Stimulated activated CD4-positive, alpha-beta T cell treated with anti-CD3 and anti-CD28 coated beads, Interleukin-15, amount 100 ng/mL, for 24 hours (primary cell): ENCODE measurements at regions not wholly inside any gene's neighbourhood (a gene's known extent, or its start where the extent isn't known, plus 50 kb on each side); places are given as distances from the start of the nearest gene placed in this dataset.

Experiments
- DNase-seq: peaks from one replicate; pipeline ENCODE4 v3.0.0-alpha.2; 2020

DNA sequence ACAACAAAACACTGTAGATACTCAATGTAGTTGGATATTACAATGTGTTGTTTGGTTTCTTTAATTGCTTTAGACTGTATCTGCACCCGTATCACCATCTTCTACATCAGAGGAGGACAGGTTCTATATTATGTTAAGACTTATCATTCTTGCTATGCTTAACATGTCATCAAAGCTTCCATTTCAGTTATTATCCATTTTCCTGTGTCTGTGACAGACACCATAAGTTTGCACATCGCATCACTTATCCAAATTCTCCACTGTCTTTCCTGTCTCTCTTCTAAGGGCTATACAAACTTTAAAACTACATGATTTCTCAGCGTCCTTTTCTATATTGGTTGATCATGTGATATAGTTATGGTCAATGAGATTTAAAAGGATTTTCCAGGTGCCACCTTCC is 719.0 kb downstream of the TBC1D32 start:
- DNase-seq = no peak

DNA sequence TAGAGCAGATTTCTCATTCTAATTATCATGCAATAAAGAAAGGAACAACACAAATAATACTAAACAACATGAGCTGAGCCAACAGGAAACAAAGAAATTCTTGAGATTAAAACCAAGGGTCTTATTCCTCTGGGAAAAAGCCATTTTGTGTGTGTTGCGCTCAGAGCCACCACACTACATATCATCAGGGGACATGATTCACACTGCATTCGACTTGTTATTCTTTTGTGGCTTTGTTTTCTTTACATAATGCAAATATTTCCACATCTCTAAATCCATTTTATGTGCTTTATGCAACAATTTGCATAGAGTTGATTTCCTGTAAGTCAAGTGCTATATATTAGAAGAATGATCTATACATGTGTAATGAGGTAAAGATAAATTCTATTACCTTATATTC is 719.6 kb downstream of the TBC1D32 start:
- DNase-seq = no peak

DNA sequence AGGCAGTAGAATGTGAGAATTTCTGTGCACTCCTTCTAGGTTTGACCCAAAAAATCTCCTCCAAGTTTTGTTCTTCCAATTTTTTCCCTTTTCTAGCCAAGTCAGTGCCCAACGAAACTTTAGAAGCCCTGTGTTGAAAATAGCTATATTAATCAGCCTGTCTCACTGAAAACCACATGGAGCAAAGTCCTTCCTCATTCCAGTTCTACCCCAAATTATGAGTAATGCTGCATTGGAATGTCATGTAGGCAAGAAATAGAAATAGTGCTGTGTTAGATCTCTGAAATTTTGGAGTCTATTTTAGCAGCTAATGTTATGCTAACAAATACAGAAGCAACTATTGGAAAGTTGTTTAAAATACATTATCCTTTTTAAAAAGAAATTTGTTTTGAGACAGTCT is 725.5 kb downstream of the TBC1D32 start:
- DNase-seq = no peak

GRCh38 chr6:120606743-120607142 is 727.5 kb downstream of the TBC1D32 start:
- DNase-seq = no peak

- no peak for DNase-seq
Measured at GRCh38 chr6:120604510-120604909, 729.8 kb downstream of the TBC1D32 start.

DNA sequence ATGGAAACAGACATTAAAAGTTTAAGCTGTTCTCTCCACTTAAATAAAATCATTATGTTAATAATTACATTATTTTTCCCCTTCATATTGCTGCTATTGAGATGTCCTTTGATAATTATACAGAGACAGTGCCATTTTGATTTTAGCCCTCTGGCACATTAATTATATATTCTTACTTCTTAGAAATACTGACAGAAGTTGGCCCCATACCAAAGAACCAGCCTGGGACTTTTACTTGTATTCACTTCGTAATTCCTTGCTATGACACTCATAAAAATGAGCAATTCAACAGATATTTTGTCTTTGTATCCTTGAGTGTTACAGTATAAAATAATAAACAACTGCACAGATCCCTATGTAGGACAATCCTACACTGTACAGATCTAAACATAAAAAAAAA is 743.7 kb downstream of the TBC1D32 start:
- no peak for DNase-seq

- no peak for DNase-seq
Measured at GRCh38 chr6:120588424-120588823, 745.9 kb downstream of the TBC1D32 start.

GRCh38 chr6:120587381-120587780 is 746.9 kb downstream of the TBC1D32 start:
- DNase-seq = no peak

GRCh38 chr6:120584111-120584760 is 750.0 kb downstream of the TBC1D32 start:
- DNase-seq = no peak

GRCh38 chr6:120576061-120576460 is 758.2 kb downstream of the TBC1D32 start:
- no peak for DNase-seq

- no peak for DNase-seq
Measured at GRCh38 chr6:120569714-120570113, 764.6 kb downstream of the TBC1D32 start.

DNA sequence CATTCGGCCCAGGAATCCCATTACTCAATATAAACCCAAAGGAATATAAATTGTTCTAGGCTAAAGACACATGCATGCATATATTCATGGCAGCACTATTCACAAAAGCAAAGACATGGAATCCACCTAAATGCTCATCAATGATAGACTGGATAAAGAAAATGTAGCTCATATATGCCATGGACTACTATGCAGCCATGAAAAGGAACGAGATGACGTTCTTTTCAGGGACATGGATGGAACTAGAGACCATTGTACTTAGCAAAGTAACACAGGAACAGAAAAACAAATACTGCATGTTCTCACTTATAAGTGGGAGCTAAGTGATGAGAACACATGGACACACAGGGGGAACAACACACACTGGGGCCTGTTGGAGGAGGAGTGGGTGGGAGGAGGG is 769.5 kb downstream of the TBC1D32 start:
- DNase-seq = no peak

DNA sequence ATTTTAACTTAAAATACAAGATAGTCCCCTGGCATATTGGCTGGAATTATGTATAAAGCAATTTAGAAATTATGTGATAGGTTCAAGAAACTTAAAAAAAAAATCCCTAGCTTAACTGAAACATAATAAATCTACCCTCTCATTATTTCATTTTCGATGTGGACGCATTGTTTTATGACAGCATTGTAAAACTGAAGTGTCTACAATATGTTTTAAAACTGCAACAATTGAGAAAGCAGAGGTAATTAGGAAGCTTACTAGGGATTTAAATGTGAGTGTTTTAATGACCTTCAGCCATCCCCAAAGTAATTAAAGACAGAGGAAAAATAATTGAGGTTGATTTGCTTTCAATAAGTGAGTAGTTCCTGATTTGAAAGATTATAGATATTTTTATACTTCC is 776.0 kb downstream of the TBC1D32 start:
- DNase-seq = no peak

GRCh38 chr6:120557554-120557953 is 776.7 kb downstream of the TBC1D32 start:
- no peak for DNase-seq

DNA sequence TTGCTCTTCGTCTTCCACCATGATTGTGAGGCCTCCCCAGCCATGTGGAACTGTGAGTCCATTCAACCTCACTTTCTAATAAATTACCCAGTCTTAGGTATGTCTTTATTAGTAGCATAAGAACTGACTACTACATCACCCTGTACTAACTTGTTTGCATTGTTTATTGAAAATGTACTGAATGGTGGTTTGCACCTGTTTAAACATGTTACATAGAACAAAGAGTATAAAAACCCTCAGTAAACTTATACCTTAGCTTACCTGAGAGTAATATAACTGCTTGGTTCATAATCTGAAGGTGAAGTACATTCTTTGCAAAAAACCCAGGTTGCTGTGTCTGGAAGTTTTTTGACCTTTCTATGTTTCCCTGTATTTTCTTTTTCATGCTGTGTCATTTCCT is 777.8 kb downstream of the TBC1D32 start:
- no peak for DNase-seq

DNA sequence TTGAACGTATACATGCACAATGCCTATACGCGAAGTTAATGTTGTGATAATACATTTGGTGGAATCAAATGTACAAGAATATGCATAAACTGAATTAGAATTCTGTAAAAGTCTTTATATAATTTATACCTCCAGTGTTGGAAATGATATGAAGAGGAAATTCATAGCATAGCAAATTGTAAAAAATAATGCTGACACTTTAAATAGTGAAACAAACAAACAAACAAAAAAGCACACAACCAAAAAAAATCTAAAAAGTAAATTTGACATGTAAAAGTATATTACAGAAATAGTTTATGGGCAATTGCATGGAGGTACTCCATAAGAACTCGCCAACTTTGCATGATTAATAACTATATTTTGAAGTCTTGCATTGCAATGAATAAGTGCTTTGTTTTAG is 780.9 kb downstream of the TBC1D32 start:
- no peak for DNase-seq

DNA sequence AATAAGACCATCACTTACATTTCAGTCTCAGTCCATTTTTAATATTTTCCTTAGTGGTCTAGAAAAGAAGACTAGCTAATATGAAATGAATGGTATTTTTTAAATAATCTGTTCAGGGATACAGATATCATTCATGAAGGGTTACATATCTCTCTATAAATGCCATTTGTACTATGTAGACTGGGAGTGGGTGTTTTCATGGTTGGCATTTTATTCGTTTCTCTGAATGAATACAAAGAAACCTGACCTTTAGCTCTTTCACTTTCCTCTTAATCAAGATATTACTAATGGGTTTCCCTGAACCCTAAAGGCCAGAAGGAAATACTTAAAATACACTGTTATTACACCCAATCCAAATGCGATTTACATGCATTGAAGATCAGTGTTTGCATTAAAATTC is 788.9 kb downstream of the TBC1D32 start:
- DNase-seq = no peak

GRCh38 chr6:120534954-120535353 is 799.3 kb downstream of the TBC1D32 start:
- no peak for DNase-seq

- DNase-seq = no peak
Measured at GRCh38 chr6:120526576-120526975, 807.7 kb downstream of the TBC1D32 start.

DNA sequence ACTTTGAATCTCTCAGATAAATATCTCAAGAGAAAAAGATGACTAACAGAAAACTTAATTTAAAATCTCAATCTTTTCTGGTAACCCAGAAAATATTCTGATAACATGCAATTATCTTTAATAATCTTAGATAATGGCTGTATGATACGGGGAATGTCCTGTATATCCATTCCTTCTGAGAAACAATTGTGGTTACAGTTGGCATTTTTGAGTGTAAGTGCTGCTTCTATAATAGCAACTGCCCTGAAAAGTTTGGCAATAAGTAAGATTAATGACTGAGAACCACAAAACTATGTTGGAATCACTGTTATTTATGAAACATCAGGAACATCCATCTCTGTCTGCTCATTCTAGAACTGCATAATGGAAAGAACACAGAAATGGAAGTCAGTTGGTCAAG is 819.7 kb downstream of the TBC1D32 start:
- DNase-seq = no peak

DNA sequence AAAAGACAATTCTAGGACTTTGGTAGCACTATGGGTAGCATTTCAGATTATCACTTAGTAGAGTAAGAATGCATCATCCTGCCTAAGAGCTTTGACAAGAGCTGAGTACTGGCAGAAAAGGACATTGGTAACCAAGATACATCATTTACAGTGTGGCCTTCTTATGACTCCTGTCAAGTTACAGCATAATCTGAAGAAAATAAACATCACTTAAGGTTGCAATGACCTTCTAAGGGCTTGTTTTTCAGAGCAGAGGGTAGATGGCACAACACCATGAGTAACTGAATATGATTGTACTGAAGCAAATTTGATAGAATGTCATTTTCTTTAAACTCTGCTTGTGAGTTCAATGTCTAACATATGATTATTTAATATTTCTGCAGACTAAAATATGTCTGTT is 822.6 kb downstream of the TBC1D32 start:
- DNase-seq = no peak

DNA sequence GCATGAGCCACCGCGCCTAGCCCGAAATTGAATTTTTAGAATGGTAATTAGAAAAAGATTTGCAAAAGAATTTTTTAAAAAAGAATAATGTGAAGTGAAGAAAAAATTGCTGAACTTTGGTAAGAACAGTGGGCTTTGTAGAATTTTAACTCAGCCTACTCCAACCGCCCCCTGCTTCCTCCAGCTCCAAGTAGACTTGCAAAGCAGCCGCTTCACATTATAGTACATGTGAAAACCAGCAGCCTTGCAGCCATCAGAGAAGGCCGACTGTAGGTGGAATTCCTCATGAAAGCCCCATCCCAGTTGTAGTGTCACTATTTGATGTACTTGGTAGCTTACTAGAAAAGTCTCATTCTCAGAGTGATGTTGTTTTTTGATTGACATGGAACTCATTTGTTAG is 835.6 kb downstream of the TBC1D32 start:
- DNase-seq = no peak

DNA sequence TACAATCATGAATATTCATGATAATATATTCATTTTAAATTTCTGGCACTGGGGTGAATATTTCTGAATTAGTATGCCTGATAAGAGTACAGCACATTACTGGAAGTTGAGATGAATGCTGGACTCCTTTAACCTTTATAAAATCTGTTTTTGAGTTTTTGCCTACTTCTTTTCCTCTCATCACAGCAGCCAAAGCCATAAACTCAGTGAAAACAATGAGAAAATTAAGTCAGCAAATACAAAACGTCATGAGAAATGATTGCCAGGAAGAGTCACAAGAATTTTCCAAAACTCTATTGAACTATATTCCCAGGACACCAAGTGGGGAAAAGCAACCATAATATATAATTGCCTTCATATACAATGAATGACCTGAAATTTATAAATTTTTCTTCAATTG is 837.6 kb downstream of the TBC1D32 start:
- DNase-seq = no peak

DNA sequence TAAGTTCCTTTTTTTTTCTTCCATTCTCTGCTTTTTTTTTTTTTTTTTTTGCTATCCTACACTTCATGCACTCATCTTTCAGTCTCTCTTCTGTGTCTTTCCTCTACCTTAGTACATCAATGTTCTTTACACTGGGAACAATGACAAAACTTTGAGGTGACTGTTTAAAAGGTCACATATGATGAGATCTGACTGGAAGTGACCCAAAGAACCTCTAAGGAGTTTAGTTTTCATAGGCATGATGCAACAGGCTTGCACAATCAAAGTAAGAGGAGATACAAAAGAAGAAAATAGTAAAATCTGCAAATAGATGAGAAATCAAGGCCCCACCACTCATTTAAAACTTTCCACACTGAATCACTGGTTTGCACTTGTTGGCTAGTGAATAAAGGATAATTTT is 840.8 kb downstream of the TBC1D32 start:
- no peak for DNase-seq

DNA sequence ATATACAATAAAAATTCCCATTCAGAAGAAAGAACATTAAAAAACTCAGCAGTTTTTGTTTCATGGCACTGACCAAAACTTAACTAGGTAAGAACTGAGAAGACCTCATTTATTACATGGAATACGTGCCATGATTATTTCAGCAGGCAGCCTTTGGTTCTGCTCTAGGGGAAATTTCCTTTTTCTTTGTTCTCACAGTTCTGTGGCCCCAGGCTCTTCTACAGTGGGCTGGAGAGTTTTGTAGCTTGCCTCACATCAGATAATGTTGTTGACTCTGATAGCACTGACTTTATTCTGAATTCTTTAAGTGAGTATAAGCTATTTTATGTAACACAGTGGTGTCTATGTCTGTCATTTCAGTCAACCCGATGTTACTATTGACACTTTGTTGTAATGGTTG is 844.3 kb downstream of the TBC1D32 start:
- no peak for DNase-seq

DNA sequence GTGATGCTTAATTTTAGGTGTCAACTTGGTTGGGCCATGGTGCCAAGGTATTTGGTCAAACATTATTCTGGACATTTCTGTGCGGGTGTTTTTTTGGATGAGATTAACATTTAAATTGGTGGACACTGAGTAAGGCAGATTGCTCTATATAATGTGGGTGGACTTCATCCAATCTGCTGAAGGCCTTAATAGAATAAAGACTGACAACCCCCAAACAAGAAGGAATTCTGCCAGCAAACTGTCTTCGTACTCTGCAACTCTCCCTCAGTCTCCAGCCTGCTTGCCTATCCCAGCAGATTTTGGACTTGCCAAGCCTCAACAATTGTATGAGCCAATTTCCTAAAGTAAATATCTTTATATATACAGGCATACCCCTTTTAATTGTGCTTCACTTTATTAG is 850.1 kb downstream of the TBC1D32 start:
- DNase-seq = no peak
